Endothelial cell of umbilical vein (primary cell): ENCODE measurements at regions not wholly inside any gene's neighbourhood (a gene's known extent, or its start where the extent isn't known, plus 50 kb on each side); places are given as distances from the start of the nearest gene placed in this dataset.

Experiments used
- BruUV-seq: library from RNA; stranded (reverse); fragments of 400-500 nt; replicated peaks from 2 replicates; lab custom pipeline; 2021; lab: Mats Ljungman, UMichigan
- CTCF ChIA-PET: fragments of 300-600, 350-600 bp; sonication (Branson Sonifier 250); formaldehyde crosslinking; loops from one replicate; lab custom pipeline; 2021; ENCODE audit warnings: antibody characterized with exemption, inconsistent platforms; lab: Charles Lee
- POLR2A ChIA-PET: fragments of 300-600, 350-600 bp; sonication (Branson Sonifier 250); formaldehyde crosslinking; loops from one replicate; lab custom pipeline; 2021; ENCODE audit warnings: antibody characterized with exemption, inconsistent platforms; lab: Charles Lee
- DNase-seq: peaks from one replicate; pipeline ENCODE4 v3.0.0-alpha.2; 2011; ENCODE audit warnings: low read depth, low spot score
- FAIRE-seq: peaks from 2 replicates; lab custom pipeline; 2011; peaks lifted over from hg19 to GRCh38; lab: Jason Lieb, UNC
- H2AFZ ChIP-seq: 2 replicates; pipeline ENCODE4 v1.6.0; 2012; ENCODE audit warnings: low read depth, low read length, control low read depth, inconsistent platforms
- H3K27ac ChIP-seq: 2 replicates; pipeline ENCODE4 v1.5.1; 2011; ENCODE audit warnings: low read depth, mild to moderate bottlenecking, control low read depth, low read length, moderate library complexity; ENCODE audit not compliant: insufficient read depth
- H3K27me3 ChIP-seq, 2 experiments: 2 replicates each; pipeline versions ENCODE4 v1.6.0 to v1.6.1; 2011; ENCODE audit warnings: low read length in 2 of 2, mixed read lengths in 1 of 2; ENCODE audit not compliant: control insufficient read depth in 2 of 2, insufficient read depth in 2 of 2
- H3K36me3 ChIP-seq, 2 experiments: 2 replicates in 1 of 2; 3 replicates in 1 of 2; pipeline ENCODE4 v1.5.1; 2011; ENCODE audit warnings: low read length in 2 of 2, mild to moderate bottlenecking in 1 of 2, moderate library complexity in 1 of 2; ENCODE audit not compliant: control insufficient read depth in 2 of 2, insufficient read depth in 2 of 2; ENCODE audit errors: extremely low read depth in 1 of 2
- H3K4me1 ChIP-seq: 3 replicates; pipeline ENCODE4 v1.5.1; 2011; ENCODE audit warnings: mild to moderate bottlenecking, low read length; ENCODE audit not compliant: control insufficient read depth, insufficient read depth; ENCODE audit errors: extremely low read depth
- H3K4me2 ChIP-seq: 2 replicates; pipeline ENCODE4 v1.6.1; 2011; ENCODE audit warnings: low read length, control low read depth, mixed read lengths; ENCODE audit not compliant: insufficient read depth
- H3K4me3 ChIP-seq, 3 experiments: fragments of 200-600 bp in 1 of 3; sonication (generic), shearing (Covaris generic) in 1 of 3; replicated peaks in 1 of 3; 2 replicates each; pipeline ENCODE4 v1.5.1; 2011 to 2016; ENCODE audit warnings: control low read depth in 3 of 3, low read length in 3 of 3, mild to moderate bottlenecking in 2 of 3, inconsistent platforms in 1 of 3, low read depth in 1 of 3, moderate library complexity in 1 of 3; ENCODE audit not compliant: insufficient read depth in 1 of 3
- H3K79me2 ChIP-seq: 2 replicates; pipeline ENCODE4 v1.6.0; 2012; ENCODE audit warnings: low read length, inconsistent platforms; ENCODE audit not compliant: control insufficient read depth, insufficient read depth
- H3K9ac ChIP-seq: replicated peaks from 2 replicates; pipeline ENCODE3; 2011; ENCODE audit warnings: low read length, control low read depth; ENCODE audit not compliant: insufficient read depth; ENCODE audit errors: extremely low read depth
- H3K9me1 ChIP-seq: replicated peaks from 3 replicates; pipeline ENCODE4 v1.6.0; 2011; ENCODE audit warnings: mild to moderate bottlenecking, low read length; ENCODE audit not compliant: control insufficient read depth, insufficient read depth; ENCODE audit errors: extremely low read depth
- H3K9me3 ChIP-seq: replicated peaks from 2 replicates; pipeline ENCODE4 v1.5.1; 2012; ENCODE audit warnings: low read length, inconsistent platforms; ENCODE audit not compliant: control insufficient read depth, insufficient read depth
- H4K20me1 ChIP-seq: replicated peaks from 2 replicates; pipeline ENCODE3; 2011; ENCODE audit warnings: mild to moderate bottlenecking, low read length; ENCODE audit not compliant: control insufficient read depth, insufficient read depth; ENCODE audit errors: extremely low read depth
- CTCF ChIP-seq, 2 donors: IDR thresholded peaks; 1 replicate in 1 of 2; 2 replicates in 1 of 2; pipeline ENCODE4 v1.5.1; 2011; ENCODE audit warnings: low read length in 2 of 2, mild to moderate bottlenecking in 2 of 2, moderate library complexity in 2 of 2, control low read depth in 1 of 2, inconsistent platforms in 1 of 2, low read depth in 1 of 2; ENCODE audit not compliant: insufficient read depth in 1 of 2; ENCODE audit errors: extremely low read depth in 1 of 2
- JUN ChIP-seq: IDR thresholded peaks from 2 replicates; pipeline ENCODE4 v1.6.1; 2011; ENCODE audit warnings: borderline replicate concordance, low read depth; ENCODE audit not compliant: insufficient read length, insufficient read depth
- MAX ChIP-seq: IDR thresholded peaks from 2 replicates; pipeline ENCODE4 v1.6.1; 2011; ENCODE audit not compliant: insufficient read depth, insufficient read length
- POLR2A ChIP-seq: IDR thresholded peaks from 2 replicates; pipeline ENCODE4 v1.6.1; 2012; ENCODE audit warnings: low read depth, mild to moderate bottlenecking, control low read depth, low read length
- POLR2AphosphoS5 ChIP-seq: IDR thresholded peaks from 2 replicates; pipeline ENCODE4 v1.6.1; 2012; ENCODE audit warnings: low read depth, mild to moderate bottlenecking, control low read depth, low read length, moderate library complexity; ENCODE audit not compliant: insufficient read depth
- dilution Hi-C: fragments of 300-500 bp; cut with MboI; formaldehyde crosslinking; loops from one replicate; pipeline ENCODE4 v1.15.0; 2019; ENCODE audit warnings: low sequenced_read_pairs; ENCODE audit not compliant: extremely low pct_ligation_motif_present
- intact Hi-C: fragments of 100-400 bp; cut with micrococcal nuclease; formaldehyde crosslinking; loops from one replicate; pipeline ENCODE4 v1.10.0; 2022

- ChIA-PET POLR2A (no interaction called here), CTCF (no interaction called here)
- Histone ChIP-seq H3K4me2 (no peak overlapping the region), H3K4me1 (no peaks in the 10 kb centered on the region), H3K9me1 (no peaks in the 10 kb centered on the region), H3K9ac (no peak overlapping the region), H3K27me3 (peaks cover 2 to 3% of the 10 kb centered on the region in 2 experiments), H4K20me1 (no peaks in the 10 kb centered on the region), H3K36me3 (no peaks in the 10 kb centered on the region), H2AFZ (no peak overlapping the region), H3K9me3 (no peaks in the 10 kb centered on the region), H3K27ac (no peak overlapping the region), H3K79me2 (no peaks in the 10 kb centered on the region), H3K4me3 (no peak overlapping the region)
- TF ChIP-seq CTCF (IDR thresholded peaks at IDR 0.05; ENCODE audit: extremely low read depth in 1 of 2, insufficient read depth in 1 of 2, low read depth in 1 of 2, low read length in 2 of 2) = no peak
- TF ChIP-seq POLR2A = no peak
- no peak for TF ChIP-seq MAX
- no peak for TF ChIP-seq JUN
- TF ChIP-seq POLR2AphosphoS5 = no peak
- dilution Hi-C loops = no loop called here
- BruUV-seq = no TSS peak
- intact Hi-C loops = no loop called here
- DNase-seq = no peak
- FAIRE-seq = no peak
These were observed 207.2 kb downstream of the CD109 start for GRCh38 chr6:73903155-73903554.

- ChIA-PET CTCF (no interaction called here), POLR2A (no interaction called here)
These were observed 206.0 kb downstream of the CD109 start for GRCh38 chr6:73901986-73902385.

More at GRCh38 chr6:73901986-73902385, 206.0 kb downstream of the CD109 start:
- dilution Hi-C loops (no loop called here), intact Hi-C loops (no loop called here)
- no peak for FAIRE-seq
- no peaks in the 10 kb centered on the region for H3K9me3 ChIP-seq
- H3K4me1 ChIP-seq = no peaks in the 10 kb centered on the region
- TF ChIP-seq POLR2AphosphoS5 = no peak
- no TSS peak for BruUV-seq
- H3K27me3 ChIP-seq = peaks cover 2 to 3% of the 10 kb centered on the region in 2 experiments
- no peak overlapping the region for H3K4me3 ChIP-seq
- H3K9me1 ChIP-seq = no peaks in the 10 kb centered on the region
- no peak for DNase-seq
- H3K79me2 ChIP-seq = no peaks in the 10 kb centered on the region
- no peak overlapping the region for H3K4me2 ChIP-seq
- H3K9ac ChIP-seq = no peak overlapping the region
- no peaks in the 10 kb centered on the region for H4K20me1 ChIP-seq
- H3K27ac ChIP-seq = no peak overlapping the region
- no peaks in the 10 kb centered on the region for H3K36me3 ChIP-seq
- no peak overlapping the region for H2AFZ ChIP-seq
